ENCODE measurements at regions not wholly inside any gene's neighbourhood (a gene's known extent, or its start where the extent isn't known, plus 50 kb on each side); places are given as distances from the start of the nearest gene placed in this dataset.
"Not testable (repeated sequence)": the region's sequence is repeated elsewhere in the genome, so short reads cannot be mapped to it uniquely, and the experiment has no call there.

GRCh38 chr2:3899536-3900155, 196.3 kb downstream of the DCDC2C start:
- no peak for DNase-seq (ENCODE audit: low read depth in 3 of 3)

GRCh38 chr2:3902131-3902530, 198.8 kb downstream of the DCDC2C start:
- no peak for DNase-seq (ENCODE audit: low read depth in 3 of 3)

GRCh38 chr2:3904061-3904460, 200.7 kb downstream of the DCDC2C start:
- no peak for DNase-seq (ENCODE audit: low read depth in 3 of 3)

GRCh38 chr2:3908498-3908897, 205.1 kb downstream of the DCDC2C start:
- not testable (repeated sequence) for DNase-seq (ENCODE audit: low read depth in 3 of 3)

GRCh38 chr2:3911882-3912455, 208.6 kb downstream of the DCDC2C start:
- no peak for DNase-seq (ENCODE audit: low read depth in 3 of 3)

- DNase-seq (ENCODE audit: low read depth in 3 of 3): no peak
Measured at GRCh38 chr2:3913166-3913565, 209.8 kb downstream of the DCDC2C start.

- no peak for DNase-seq (ENCODE audit: low read depth in 3 of 3)
Measured at GRCh38 chr2:3914241-3914640, 210.9 kb downstream of the DCDC2C start.

- no peak for DNase-seq (ENCODE audit: low read depth in 3 of 3)
Measured at GRCh38 chr2:3927031-3927430, 223.7 kb downstream of the DCDC2C start.

GRCh38 chr2:3929374-3929773, 226.0 kb downstream of the DCDC2C start:
- DNase-seq (ENCODE audit: low read depth in 3 of 3): no peak

- DNase-seq (ENCODE audit: low read depth in 3 of 3): no peak
Measured at GRCh38 chr2:3930246-3930645, 226.9 kb downstream of the DCDC2C start.

- no peak for DNase-seq (ENCODE audit: low read depth in 3 of 3)
Measured at GRCh38 chr2:3940661-3941060, 237.3 kb downstream of the DCDC2C start.

- no peak for DNase-seq (ENCODE audit: low read depth in 3 of 3)
Measured at GRCh38 chr2:3942841-3943240, 239.5 kb downstream of the DCDC2C start.

- DNase-seq (ENCODE audit: low read depth in 3 of 3): no peak
Measured at GRCh38 chr2:3944071-3944470, 240.7 kb downstream of the DCDC2C start.

- DNase-seq (ENCODE audit: low read depth in 3 of 3): no peak
Measured at GRCh38 chr2:3944841-3945240, 241.5 kb downstream of the DCDC2C start.

- no peak for DNase-seq (ENCODE audit: low read depth in 3 of 3)
Measured at GRCh38 chr2:3948191-3948590, 244.8 kb downstream of the DCDC2C start.

- DNase-seq (ENCODE audit: low read depth in 3 of 3): no peak
Measured at GRCh38 chr2:3951131-3951954, 248.0 kb downstream of the DCDC2C start.

GRCh38 chr2:3952866-3953516, 249.6 kb downstream of the DCDC2C start:
- DNase-seq (ENCODE audit: low read depth in 3 of 3): no peak

- no peak for DNase-seq (ENCODE audit: low read depth in 3 of 3)
Measured at GRCh38 chr2:3954261-3954660, 250.9 kb downstream of the DCDC2C start.

- DNase-seq (ENCODE audit: low read depth in 3 of 3): no peak
Measured at GRCh38 chr2:3956406-3956805, 253.0 kb downstream of the DCDC2C start.

- DNase-seq (ENCODE audit: low read depth in 3 of 3): no peak
Measured at GRCh38 chr2:3956892-3957291, 253.5 kb downstream of the DCDC2C start.

- DNase-seq (ENCODE audit: low read depth in 3 of 3): no peak
Measured at GRCh38 chr2:3958465-3958864, 255.1 kb downstream of the DCDC2C start.

GRCh38 chr2:3958969-3959368, 255.6 kb downstream of the DCDC2C start:
- no peak for DNase-seq (ENCODE audit: low read depth in 3 of 3)

- no peak for DNase-seq (ENCODE audit: low read depth in 3 of 3)
Measured at GRCh38 chr2:3959372-3959771, 256.0 kb downstream of the DCDC2C start.
